ENCODE measurements at regions not wholly inside any gene's neighbourhood (a gene's known extent, or its start where the extent isn't known, plus 50 kb on each side); places are given as distances from the start of the nearest gene placed in this dataset.
A peak's percentile ranks its signal among the peaks of the same experiment; 100 is the strongest.

GRCh38 chr1:29458737-29459619, 222.7 kb downstream of the PTPRU start:
- DNase-seq: no peak
- Histone ChIP-seq H3K27ac (ENCODE audit: low read depth in 1 of 2, low read length in 1 of 2) (no peak overlapping the region), H3K27me3 (ENCODE audit: control insufficient read depth in 3 of 3, insufficient read depth in 3 of 3, low read length in 2 of 3) (peaks cover 0 to 5% (median 0%) of the 10 kb centered on the region in 3 donors), H3K9ac (ENCODE audit: insufficient read depth in 1 of 2, low read length in 2 of 2) (no peak overlapping the region), H3K9me3 (ENCODE audit: control insufficient read depth in 4 of 4, insufficient read depth in 3 of 4, low read length in 3 of 4) (peaks cover 0 to 5% (median 0%) of the 10 kb centered on the region in 4 donors), H3K4me1 (ENCODE audit: control insufficient read depth in 5 of 5, insufficient read depth in 5 of 5, low read length in 5 of 5) (no peaks in the 10 kb centered on the region), H3K4me3 (no peak overlapping the region), H3K36me3 (ENCODE audit: control insufficient read depth in 4 of 4, insufficient read depth in 4 of 4, low read length in 4 of 4) (no peaks in the 10 kb centered on the region)
- TF ChIP-seq CTCF (IDR thresholded peaks at IDR 0.05; ENCODE audit: control extremely low read depth, extremely low read depth): no peak
- WGBS, 2 donors: 67 to 68% methylated on average over 8 of the region's 8 CpGs
- peak; percentile 3 for ATAC-seq (ENCODE audit: insufficient read depth, low FRiP score)

GRCh38 chr1:29457496-29458368, 221.4 kb downstream of the PTPRU start:
- no peak for ATAC-seq (ENCODE audit: insufficient read depth, low FRiP score)
- no peak for TF ChIP-seq CTCF (IDR thresholded peaks at IDR 0.05; ENCODE audit: control extremely low read depth, extremely low read depth)
- peaks cover 0 to 5% (median 0%) of the 10 kb centered on the region in 4 donors for H3K9me3 ChIP-seq (ENCODE audit: control insufficient read depth in 4 of 4, insufficient read depth in 3 of 4, low read length in 3 of 4)
- H3K27me3 ChIP-seq (ENCODE audit: control insufficient read depth in 3 of 3, insufficient read depth in 3 of 3, low read length in 2 of 3): peaks cover 0 to 5% (median 0%) of the 10 kb centered on the region in 3 donors
- no peaks in the 10 kb centered on the region for H3K36me3 ChIP-seq (ENCODE audit: control insufficient read depth in 4 of 4, insufficient read depth in 4 of 4, low read length in 4 of 4)
- WGBS, 2 donors: 60 to 68% methylated on average over 8 of the region's 8 CpGs
- no peak overlapping the region for H3K4me3 ChIP-seq
- H3K9ac ChIP-seq (ENCODE audit: insufficient read depth in 1 of 2, low read length in 2 of 2): no peak overlapping the region
- H3K27ac ChIP-seq (ENCODE audit: low read depth in 1 of 2, low read length in 1 of 2): no peak overlapping the region
- no peak for DNase-seq
- H3K4me1 ChIP-seq (ENCODE audit: control insufficient read depth in 5 of 5, insufficient read depth in 5 of 5, low read length in 5 of 5): no peaks in the 10 kb centered on the region

- H3K9me3 ChIP-seq (ENCODE audit: control insufficient read depth in 4 of 4, insufficient read depth in 3 of 4, low read length in 3 of 4): peaks cover 0 to 5% (median 0%) of the 10 kb centered on the region in 4 donors
- ATAC-seq (ENCODE audit: insufficient read depth, low FRiP score): no peak
- no peak overlapping the region for H3K4me3 ChIP-seq
- peaks cover 0 to 5% (median 0%) of the 10 kb centered on the region in 3 donors for H3K27me3 ChIP-seq (ENCODE audit: control insufficient read depth in 3 of 3, insufficient read depth in 3 of 3, low read length in 2 of 3)
- H3K36me3 ChIP-seq (ENCODE audit: control insufficient read depth in 4 of 4, insufficient read depth in 4 of 4, low read length in 4 of 4): no peaks in the 10 kb centered on the region
- H3K9ac ChIP-seq (ENCODE audit: insufficient read depth in 1 of 2, low read length in 2 of 2): no peak overlapping the region
- H3K27ac ChIP-seq (ENCODE audit: low read depth in 1 of 2, low read length in 1 of 2): no peak overlapping the region
- TF ChIP-seq CTCF (IDR thresholded peaks at IDR 0.05; ENCODE audit: control extremely low read depth, extremely low read depth): no peak
- DNase-seq: no peak
- no peaks in the 10 kb centered on the region for H3K4me1 ChIP-seq (ENCODE audit: control insufficient read depth in 5 of 5, insufficient read depth in 5 of 5, low read length in 5 of 5)
- WGBS, 2 donors: 78 to 82% methylated on average over 4 of the region's 4 CpGs
These were observed 220.5 kb downstream of the PTPRU start for GRCh38 chr1:29456685-29457435.
